HG03103 (cell line): ENCODE measurements at regions not wholly inside any gene's neighbourhood (a gene's known extent, or its start where the extent isn't known, plus 50 kb on each side); places are given as distances from the start of the nearest gene placed in this dataset.

Experiments used
- ATAC-seq: cut with Tn5 transposase; IDR thresholded peaks from one replicate; pipeline ENCODE4 v1.9.1; 2021; ENCODE audit warnings: low read depth; ENCODE audit not compliant: unreplicated experiment

GRCh38 chr11:112398798-112399478 is 138.3 kb upstream of the PLET1 start:
- ATAC-seq = no peak

GRCh38 chr11:112400476-112401014 is 139.9 kb upstream of the PLET1 start:
- no peak for ATAC-seq

- no peak for ATAC-seq
Observed at GRCh38 chr11:112401036-112401769, 140.5 kb upstream of the PLET1 start.

GRCh38 chr11:112403432-112403831 is 142.8 kb upstream of the PLET1 start:
- no peak for ATAC-seq

- ATAC-seq = no peak
Observed at GRCh38 chr11:112404112-112404511, 143.5 kb upstream of the PLET1 start.

GRCh38 chr11:112408517-112408916 is 147.9 kb upstream of the PLET1 start:
- no peak for ATAC-seq

- no peak for ATAC-seq
Observed at GRCh38 chr11:112410325-112410724, 149.7 kb upstream of the PLET1 start.

GRCh38 chr11:112412383-112412782 is 151.7 kb upstream of the PLET1 start:
- ATAC-seq = no peak

- no peak for ATAC-seq
Observed at GRCh38 chr11:112417339-112417738, 156.7 kb upstream of the PLET1 start.

- no peak for ATAC-seq
Observed at GRCh38 chr11:112418438-112418837, 157.8 kb upstream of the PLET1 start.

GRCh38 chr11:112421879-112422278 is 161.2 kb upstream of the PLET1 start:
- no peak for ATAC-seq

- ATAC-seq = no peak
Observed at GRCh38 chr11:112425121-112425520, 164.5 kb upstream of the PLET1 start.

GRCh38 chr11:112437096-112437495 is 176.4 kb upstream of the PLET1 start:
- no peak for ATAC-seq

- no peak for ATAC-seq
Observed at GRCh38 chr11:112439614-112440013, 179.0 kb upstream of the PLET1 start.

- no peak for ATAC-seq
Observed at GRCh38 chr11:112440518-112440917, 179.9 kb upstream of the PLET1 start.

GRCh38 chr11:112448168-112448567 is 187.5 kb upstream of the PLET1 start:
- no peak for ATAC-seq

- no peak for ATAC-seq
Observed at GRCh38 chr11:112448806-112449205, 188.1 kb upstream of the PLET1 start.

- ATAC-seq = no peak
Observed at GRCh38 chr11:112451250-112451649, 190.6 kb upstream of the PLET1 start.

- no peak for ATAC-seq
Observed at GRCh38 chr11:112453601-112454577, 193.2 kb upstream of the PLET1 start.

- ATAC-seq = no peak
Observed at GRCh38 chr11:112454841-112455240, 194.2 kb upstream of the PLET1 start.

GRCh38 chr11:112455791-112456190 is 195.1 kb upstream of the PLET1 start:
- no peak for ATAC-seq
